Tibial nerve (tissue), 4 donors: ENCODE measurements at regions not wholly inside any gene's neighbourhood (a gene's known extent, or its start where the extent isn't known, plus 50 kb on each side); places are given as distances from the start of the nearest gene placed in this dataset.

Source experiments
- DNase-seq, 2 donors: peaks; one replicate each; pipeline ENCODE4 v3.0.0-alpha.2; 2019; ENCODE audit warnings: low spot score in 2 of 2
- H3K27ac ChIP-seq, 4 donors: fragments of 200-600 bp; sonication (generic) in 3 of 4; one replicate each; pipeline ENCODE4 v1.5.1; 2017 to 2019; ENCODE audit warnings: mild to moderate bottlenecking in 1 of 4
- H3K27me3 ChIP-seq, 2 donors: fragments of 200-600 bp; sonication (generic) in 1 of 2; one replicate each; pipeline versions ENCODE4 v1.5.1 to v1.6.0; 2017 to 2019
- H3K36me3 ChIP-seq, 3 donors: fragments of 200-600 bp; sonication (generic); one replicate each; pipeline ENCODE4 v1.5.1; 2018 to 2019
- H3K4me1 ChIP-seq, 4 donors: fragments of 200-600 bp; sonication (generic) in 3 of 4; one replicate each; pipeline ENCODE4 v1.5.1; 2017 to 2019
- H3K4me3 ChIP-seq, 4 donors: fragments of 200-600 bp; sonication (generic) in 3 of 4; one replicate each; pipeline ENCODE4 v1.5.1; 2017 to 2019; ENCODE audit warnings: mild to moderate bottlenecking in 1 of 4, moderate library complexity in 1 of 4
- H3K9me3 ChIP-seq, 4 donors: fragments of 200-600 bp; sonication (generic) in 3 of 4; one replicate each; pipeline ENCODE4 v1.5.1; 2017 to 2019
- EP300 ChIP-seq, 2 donors: sonication (generic); formaldehyde crosslinking; IDR thresholded peaks; one replicate each; pipeline ENCODE4 v1.6.1; 2017; ENCODE audit warnings: antibody characterized with exemption in 2 of 2, mild to moderate bottlenecking in 1 of 2
- POLR2A ChIP-seq, 2 donors: fragments of 450-650 bp; IDR thresholded peaks; one replicate each; pipeline ENCODE4 v1.6.1; 2017; ENCODE audit warnings: antibody characterized with exemption in 2 of 2, mild to moderate bottlenecking in 2 of 2, moderate library complexity in 2 of 2
- WGBS, 2 donors: methylation state at CpG; one replicate each; pipeline ENCODE4 v1.1.5; 2018; 5-methylcytosine and 5-hydroxymethylcytosine counted together
- TF ChIP-seq, protein P1 (sequence below), 5 experiments: fragments of 200-600 bp in 3 of 5; fragments of 450-650 bp in 2 of 5; sonication (generic) in 3 of 5; IDR thresholded peaks; one replicate each; pipeline ENCODE4 v1.5.1; 2016 to 2019; ENCODE audit warnings: antibody characterized with exemption in 5 of 5, mild to moderate bottlenecking in 3 of 5, moderate library complexity in 2 of 5

- TF ChIP-seq POLR2A (IDR thresholded peaks at IDR 0.05), result no peak
- no peaks in the 10 kb centered on the region for H3K9me3 ChIP-seq
- H3K27me3 ChIP-seq, result no peaks in the 10 kb centered on the region
- H3K4me1 ChIP-seq, result no peaks in the 10 kb centered on the region
- 59 to 70% methylated on average over 5 of the region's 5 CpGs for WGBS, 2 donors
- H3K27ac ChIP-seq, result no peak overlapping the region
- no peak for DNase-seq
- no peak overlapping the region for H3K4me3 ChIP-seq
- H3K36me3 ChIP-seq, result no peaks in the 10 kb centered on the region
These were observed 144.2 kb upstream of the FBXL4 start for GRCh38 chr6:99091985-99092384.

- DNase-seq, result no peak
- no peaks in the 10 kb centered on the region for H3K4me1 ChIP-seq
- WGBS, 2 donors, result 16 to 25% methylated on average over 1 to 2 of the region's 2 CpGs
- no peak overlapping the region for H3K27ac ChIP-seq
- TF ChIP-seq EP300 (IDR thresholded peaks at IDR 0.05) (no peak), POLR2A (IDR thresholded peaks at IDR 0.05) (no peak)
- TF ChIP-seq, protein P1, sequence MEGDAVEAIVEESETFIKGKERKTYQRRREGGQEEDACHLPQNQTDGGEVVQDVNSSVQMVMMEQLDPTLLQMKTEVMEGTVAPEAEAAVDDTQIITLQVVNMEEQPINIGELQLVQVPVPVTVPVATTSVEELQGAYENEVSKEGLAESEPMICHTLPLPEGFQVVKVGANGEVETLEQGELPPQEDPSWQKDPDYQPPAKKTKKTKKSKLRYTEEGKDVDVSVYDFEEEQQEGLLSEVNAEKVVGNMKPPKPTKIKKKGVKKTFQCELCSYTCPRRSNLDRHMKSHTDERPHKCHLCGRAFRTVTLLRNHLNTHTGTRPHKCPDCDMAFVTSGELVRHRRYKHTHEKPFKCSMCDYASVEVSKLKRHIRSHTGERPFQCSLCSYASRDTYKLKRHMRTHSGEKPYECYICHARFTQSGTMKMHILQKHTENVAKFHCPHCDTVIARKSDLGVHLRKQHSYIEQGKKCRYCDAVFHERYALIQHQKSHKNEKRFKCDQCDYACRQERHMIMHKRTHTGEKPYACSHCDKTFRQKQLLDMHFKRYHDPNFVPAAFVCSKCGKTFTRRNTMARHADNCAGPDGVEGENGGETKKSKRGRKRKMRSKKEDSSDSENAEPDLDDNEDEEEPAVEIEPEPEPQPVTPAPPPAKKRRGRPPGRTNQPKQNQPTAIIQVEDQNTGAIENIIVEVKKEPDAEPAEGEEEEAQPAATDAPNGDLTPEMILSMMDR (IDR thresholded peaks at IDR 0.05), result no peak
- no peak overlapping the region for H3K4me3 ChIP-seq
- H3K27me3 ChIP-seq, result no peaks in the 10 kb centered on the region
- H3K9me3 ChIP-seq, result no peaks in the 10 kb centered on the region
- H3K36me3 ChIP-seq, result no peaks in the 10 kb centered on the region
These were observed 132.4 kb upstream of the FBXL4 start for GRCh38 chr6:99080191-99080590.

- H3K9me3 ChIP-seq, result no peaks in the 10 kb centered on the region
- no peak overlapping the region for H3K4me3 ChIP-seq
- 75 to 84% methylated on average over 2 of the region's 2 CpGs for WGBS, 2 donors
- no peaks in the 10 kb centered on the region for H3K27me3 ChIP-seq
- no peak overlapping the region for H3K27ac ChIP-seq
- TF ChIP-seq POLR2A (IDR thresholded peaks at IDR 0.05), result no peak
- TF ChIP-seq EP300 (IDR thresholded peaks at IDR 0.05), result no peak
- TF ChIP-seq, protein P1 (IDR thresholded peaks at IDR 0.05), result no peak
- H3K4me1 ChIP-seq, result no peaks in the 10 kb centered on the region
- DNase-seq, result no peak
- no peaks in the 10 kb centered on the region for H3K36me3 ChIP-seq
These were observed 131.3 kb upstream of the FBXL4 start for GRCh38 chr6:99079058-99079457.

DNA sequence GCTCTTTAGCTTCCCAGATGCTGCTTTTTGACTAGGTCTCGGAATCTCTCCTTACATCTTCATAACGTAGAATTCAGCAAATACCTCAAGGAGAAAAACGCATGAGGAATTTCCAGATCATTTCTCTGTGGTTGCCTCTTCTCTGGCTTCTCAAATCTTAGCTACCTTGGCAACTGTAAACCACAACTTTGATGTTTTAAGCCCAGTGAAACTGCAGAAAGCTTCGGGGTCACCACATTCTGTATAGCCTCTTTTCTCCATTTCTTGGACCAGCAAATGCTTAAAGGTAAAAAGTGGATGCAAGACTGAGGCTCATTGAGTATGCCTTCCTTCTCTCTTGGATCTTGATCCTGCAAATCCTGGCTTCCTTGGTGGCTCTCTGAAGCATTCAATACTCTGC is 125.5 kb upstream of the FBXL4 start:
- Histone ChIP-seq H3K36me3 (no peaks in the 10 kb centered on the region), H3K9me3 (no peaks in the 10 kb centered on the region), H3K4me1 (no peaks in the 10 kb centered on the region), H3K27ac (no peak overlapping the region), H3K27me3 (no peaks in the 10 kb centered on the region), H3K4me3 (no peak overlapping the region)
- DNase-seq, result no peak
- TF ChIP-seq POLR2A (IDR thresholded peaks at IDR 0.05) (no peak), EP300 (IDR thresholded peaks at IDR 0.05) (no peak)
- TF ChIP-seq, protein P1 (IDR thresholded peaks at IDR 0.05), result no peak
- WGBS, 2 donors, result 84 to 92% methylated on average over 4 of the region's 4 CpGs

DNA sequence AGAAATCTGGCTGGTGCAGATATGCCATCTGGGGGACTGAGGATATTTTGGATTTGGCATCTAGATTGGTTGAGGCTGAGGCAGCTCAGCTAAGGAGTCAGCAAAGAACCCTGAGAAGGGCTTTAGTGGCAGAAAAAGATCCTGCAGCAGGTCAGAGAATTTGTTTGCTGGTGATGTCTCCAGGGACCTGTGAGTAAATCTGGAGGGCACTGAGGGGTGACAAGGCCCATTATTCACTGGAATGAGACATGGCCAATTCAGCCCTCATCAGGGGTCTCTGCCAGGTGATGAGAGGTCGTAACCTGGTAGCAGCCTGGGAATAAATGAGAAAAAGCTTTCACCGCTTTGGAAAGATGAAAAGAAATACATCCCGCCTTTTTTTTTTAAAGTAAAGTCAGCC is 118.3 kb upstream of the FBXL4 start:
- DNase-seq, result no peak
- no peaks in the 10 kb centered on the region for H3K4me1 ChIP-seq
- H3K36me3 ChIP-seq, result no peaks in the 10 kb centered on the region
- no peaks in the 10 kb centered on the region for H3K27me3 ChIP-seq
- H3K4me3 ChIP-seq, result no peak overlapping the region
- no peaks in the 10 kb centered on the region for H3K9me3 ChIP-seq
- WGBS, 2 donors, result 52 to 55% methylated on average over 3 of the region's 3 CpGs
- TF ChIP-seq POLR2A (IDR thresholded peaks at IDR 0.05), result no peak
- no peak for TF ChIP-seq EP300 (IDR thresholded peaks at IDR 0.05)
- TF ChIP-seq, protein P1 (IDR thresholded peaks at IDR 0.05), result no peak
- H3K27ac ChIP-seq, result no peak overlapping the region

- H3K9me3 ChIP-seq, result no peaks in the 10 kb centered on the region
- H3K36me3 ChIP-seq, result no peaks in the 10 kb centered on the region
- WGBS, 2 donors, result 70 to 79% methylated on average over 2 of the region's 2 CpGs
- no peak overlapping the region for H3K4me3 ChIP-seq
- no peaks in the 10 kb centered on the region for H3K27me3 ChIP-seq
- H3K4me1 ChIP-seq, result no peaks in the 10 kb centered on the region
- DNase-seq, result no peak
- TF ChIP-seq, protein P1 (IDR thresholded peaks at IDR 0.05), result no peak
- TF ChIP-seq EP300 (IDR thresholded peaks at IDR 0.05), result no peak
- no peak for TF ChIP-seq POLR2A (IDR thresholded peaks at IDR 0.05)
- H3K27ac ChIP-seq, result no peak overlapping the region
These were observed 117.1 kb upstream of the FBXL4 start for GRCh38 chr6:99064834-99065233.
